Stromal cell of bone marrow (primary cell): ENCODE measurements at regions not wholly inside any gene's neighbourhood (a gene's known extent, or its start where the extent isn't known, plus 50 kb on each side); places are given as distances from the start of the nearest gene placed in this dataset.
"Not testable (repeated sequence)": the region's sequence is repeated elsewhere in the genome, so short reads cannot be mapped to it uniquely, and the experiment has no call there.

Experiments used
- DNase-seq: peaks from one replicate; pipeline ENCODE4 v3.0.0-alpha.2; 2012; ENCODE audit warnings: low read depth

DNA sequence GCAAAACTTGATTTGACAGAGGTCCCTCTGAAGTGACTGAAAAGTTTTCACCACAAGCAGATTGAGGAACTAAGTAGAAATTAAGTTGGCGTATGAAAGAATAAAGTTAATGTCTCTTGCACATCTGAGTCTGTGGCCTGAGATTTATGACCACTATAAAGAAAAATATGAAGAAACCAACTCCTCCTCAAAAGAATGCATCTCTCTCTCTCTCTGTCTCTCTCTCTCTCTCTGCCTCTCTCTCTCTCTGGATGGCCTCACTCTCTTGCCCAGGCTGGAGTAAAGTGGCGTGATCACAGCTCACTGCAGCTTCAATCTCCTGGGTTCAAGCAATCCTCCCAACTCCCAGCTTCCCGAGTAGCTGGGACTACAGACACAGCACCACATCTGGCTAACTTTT, 55.2 kb downstream of the RPL22L1 start:
- no peak for DNase-seq

DNA sequence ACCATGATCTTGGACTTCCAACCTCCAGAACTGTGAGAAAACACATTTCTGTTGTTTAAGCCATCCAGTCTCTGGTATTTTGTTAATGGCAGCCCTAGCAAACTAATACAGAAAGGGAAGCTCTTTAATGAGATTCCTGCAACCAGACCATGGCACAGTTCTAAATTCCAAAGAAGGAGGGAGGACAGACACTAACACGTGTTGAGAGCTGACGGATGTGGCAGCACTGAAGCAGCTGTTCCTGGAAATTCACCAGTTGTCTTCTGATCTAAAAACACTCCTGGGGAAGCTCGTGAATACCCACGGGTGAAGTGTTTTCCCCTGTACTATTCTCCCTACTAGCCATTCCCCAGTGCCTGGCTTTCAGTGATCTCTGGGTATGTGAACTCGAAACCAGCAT, 56.7 kb downstream of the RPL22L1 start:
- no peak for DNase-seq

DNA sequence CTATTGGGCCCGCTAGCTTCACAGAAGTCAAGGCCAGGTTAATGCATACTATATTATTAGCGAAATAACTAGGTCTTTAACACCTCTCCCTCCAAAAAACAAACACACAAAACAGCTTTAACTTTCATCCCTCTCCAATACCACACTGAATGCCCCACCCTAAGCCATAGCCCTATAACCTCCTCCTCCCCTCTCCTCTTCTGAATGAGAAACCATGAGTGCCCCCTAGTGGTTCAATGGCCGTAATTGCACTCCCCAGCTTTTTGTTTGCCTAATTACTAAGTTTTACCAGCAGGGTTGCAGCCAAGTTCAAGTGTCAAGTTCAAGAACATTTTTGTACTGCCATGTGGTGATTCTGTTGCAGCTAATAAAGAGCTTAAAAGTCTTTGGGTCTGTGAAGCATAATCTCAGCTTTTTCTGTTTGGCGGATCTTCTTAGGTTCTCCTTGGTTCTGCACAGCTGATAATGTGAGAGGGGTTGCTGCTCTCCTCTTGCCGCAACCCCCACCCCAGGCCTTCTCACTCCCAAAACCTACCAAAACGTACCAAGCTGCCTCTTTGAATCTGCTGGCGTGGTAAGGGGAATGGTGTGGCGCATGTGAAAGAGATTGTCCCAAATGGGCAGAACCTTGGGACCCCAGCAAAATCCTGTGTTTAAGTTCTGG, 57.9 kb downstream of the RPL22L1 start:
- peak; percentile 76 for DNase-seq

DNA sequence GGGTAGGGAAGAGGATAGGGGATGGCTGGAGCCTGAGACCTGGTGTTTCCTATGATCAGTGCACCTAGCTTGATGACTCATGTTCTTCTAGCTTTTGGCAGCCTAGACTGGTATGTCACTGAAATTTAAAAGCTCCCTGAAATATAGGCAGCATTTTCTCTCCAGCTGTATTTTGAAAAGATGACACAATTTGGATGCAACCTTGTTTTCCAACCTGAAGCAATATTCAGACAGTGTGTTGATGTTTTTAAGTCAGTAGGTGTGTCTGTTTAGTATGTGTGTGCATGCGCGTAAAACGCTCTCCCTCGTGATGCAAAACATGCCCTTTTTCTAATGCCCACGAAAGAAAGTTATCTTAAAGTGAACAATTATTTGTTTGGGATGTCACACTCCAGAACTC, 58.5 kb downstream of the RPL22L1 start:
- DNase-seq, result no peak

DNA sequence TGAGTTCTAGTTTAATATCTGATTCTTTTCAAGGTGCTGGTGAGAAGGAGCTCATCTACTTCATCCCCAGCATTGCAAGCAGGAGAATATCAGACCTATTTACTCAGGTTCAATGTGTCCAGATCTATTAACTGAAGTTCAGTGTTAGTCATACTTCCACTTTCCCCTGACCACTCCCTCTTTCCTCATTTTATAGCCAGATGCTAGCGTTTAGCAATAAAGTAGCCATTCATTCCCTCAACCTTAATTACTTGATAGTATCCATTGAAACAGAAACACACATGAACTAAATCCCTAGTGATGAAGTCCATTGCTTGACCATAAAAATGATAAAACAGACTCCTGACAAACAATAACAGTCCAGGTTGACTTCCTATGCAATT, 60.0 kb downstream of the RPL22L1 start:
- no peak for DNase-seq

DNA sequence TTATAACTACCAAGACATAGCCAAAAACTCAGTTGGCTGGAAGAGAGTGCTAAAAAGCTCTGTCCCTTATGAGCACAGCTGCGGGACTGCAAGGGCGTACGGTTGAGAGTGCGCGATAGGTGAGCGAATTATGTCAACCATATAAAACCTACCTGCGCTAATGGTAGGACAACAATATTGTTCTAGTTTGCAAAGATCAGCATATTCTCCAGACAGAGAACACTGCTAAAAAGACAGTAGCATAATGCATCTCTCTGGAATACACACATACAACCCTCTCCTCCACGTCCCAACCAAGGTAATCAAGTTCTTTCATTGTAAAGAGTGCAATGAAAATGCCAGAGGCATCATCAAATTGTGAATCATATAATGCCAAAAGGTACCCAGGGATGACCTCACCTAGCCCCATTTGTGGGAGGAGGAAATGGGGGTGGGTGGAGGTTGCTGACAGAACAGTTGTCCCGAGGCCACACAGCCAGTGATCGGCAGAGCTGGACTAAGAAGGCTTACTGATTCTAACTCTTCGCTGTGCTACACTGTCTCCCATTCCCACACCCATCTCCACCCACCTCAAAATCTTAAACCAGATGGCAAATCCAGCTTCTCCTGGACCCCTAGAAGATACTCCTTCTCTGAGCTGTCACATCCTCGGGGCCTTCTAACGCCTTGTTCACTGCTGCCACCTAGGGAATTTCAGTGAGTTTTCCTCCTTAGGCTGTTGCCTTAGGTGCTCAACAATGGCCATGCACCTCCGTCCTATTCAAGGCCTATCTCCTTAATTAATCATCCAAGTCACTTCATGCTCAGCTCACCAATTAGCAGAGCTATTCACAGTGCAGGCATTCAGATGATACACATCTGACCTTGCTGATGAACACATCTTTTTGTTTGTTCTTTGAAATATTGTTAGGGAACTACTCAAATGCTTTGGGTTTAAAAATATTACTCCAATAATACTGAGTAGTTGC, 60.7 kb downstream of the RPL22L1 start:
- DNase-seq, result peak; percentile 60

DNA sequence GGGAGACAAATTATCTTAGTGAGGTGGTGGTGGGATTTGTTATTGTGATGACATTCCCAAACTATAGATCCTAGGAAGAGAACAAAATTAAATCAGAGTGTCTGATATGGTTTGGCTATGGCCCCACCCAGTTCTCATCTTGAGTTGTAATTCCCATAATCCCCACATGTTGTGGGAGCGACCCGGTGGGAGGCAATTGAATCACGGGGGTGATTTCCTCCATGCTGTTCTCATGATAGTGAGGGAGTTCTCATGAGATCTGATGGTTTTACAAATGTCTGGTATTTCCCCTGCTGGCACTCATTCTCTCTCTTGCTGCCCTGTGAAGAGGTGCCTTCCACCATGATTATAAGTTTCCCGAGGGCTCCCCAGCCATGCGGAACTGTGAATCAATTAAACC, 62.0 kb downstream of the RPL22L1 start:
- DNase-seq, result no peak

DNA sequence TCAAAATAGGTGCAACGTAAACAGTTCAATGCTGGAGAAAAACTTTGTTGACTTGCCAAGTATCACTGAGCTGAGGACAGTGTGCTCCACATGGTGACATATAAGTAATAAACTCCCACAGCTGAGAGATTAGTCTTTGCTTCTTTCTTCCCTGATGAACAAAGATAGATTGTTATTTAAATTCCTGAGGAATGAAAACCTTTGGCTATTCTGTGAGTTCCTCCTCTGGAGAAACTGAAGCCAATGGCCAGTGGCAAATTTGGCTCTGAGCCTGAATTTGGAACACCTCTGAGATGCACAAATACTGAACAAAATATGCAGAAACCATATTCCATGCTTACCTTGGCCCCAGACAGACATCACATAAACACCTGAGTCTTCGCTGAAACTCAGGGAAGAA, 63.3 kb downstream of the RPL22L1 start:
- no peak for DNase-seq

DNA sequence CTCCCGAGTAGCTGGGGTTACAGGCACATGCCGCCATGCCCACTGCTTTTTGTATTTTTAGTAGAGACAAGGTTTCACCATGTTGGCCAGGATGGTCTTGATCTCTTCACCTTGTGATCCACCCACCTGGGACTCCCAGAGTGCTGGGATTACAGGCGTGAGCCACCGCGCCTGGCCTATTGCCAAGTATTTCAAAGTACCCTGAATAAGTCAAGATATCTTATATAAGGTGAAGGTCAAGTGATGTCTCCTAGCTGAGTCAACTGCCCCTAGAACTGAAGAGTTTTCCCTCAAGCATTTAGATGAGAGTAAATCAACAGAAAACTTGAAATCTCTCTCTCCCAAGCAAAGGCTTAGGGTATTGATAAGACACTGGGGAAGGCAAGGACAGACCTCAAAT, 63.9 kb downstream of the RPL22L1 start:
- DNase-seq, result no peak

DNA sequence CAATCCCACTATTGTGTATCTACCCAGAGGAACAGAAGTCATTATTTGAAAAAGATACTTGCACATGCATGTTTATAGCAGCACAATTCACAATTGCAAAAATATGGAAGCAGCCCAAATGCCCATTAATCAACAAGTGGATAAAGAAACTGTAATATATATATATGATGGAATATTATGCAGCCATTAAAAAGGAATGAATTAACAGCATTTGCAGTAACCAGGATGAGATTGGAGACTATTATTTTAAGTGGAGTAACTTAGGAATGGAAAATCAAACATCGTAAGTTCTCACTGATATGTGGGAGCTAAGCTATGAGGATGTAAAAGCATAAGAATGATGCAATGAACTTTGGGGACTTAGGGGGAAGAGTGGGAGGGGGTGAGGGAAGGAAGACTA, 64.7 kb downstream of the RPL22L1 start:
- DNase-seq, result not testable (repeated sequence)

DNA sequence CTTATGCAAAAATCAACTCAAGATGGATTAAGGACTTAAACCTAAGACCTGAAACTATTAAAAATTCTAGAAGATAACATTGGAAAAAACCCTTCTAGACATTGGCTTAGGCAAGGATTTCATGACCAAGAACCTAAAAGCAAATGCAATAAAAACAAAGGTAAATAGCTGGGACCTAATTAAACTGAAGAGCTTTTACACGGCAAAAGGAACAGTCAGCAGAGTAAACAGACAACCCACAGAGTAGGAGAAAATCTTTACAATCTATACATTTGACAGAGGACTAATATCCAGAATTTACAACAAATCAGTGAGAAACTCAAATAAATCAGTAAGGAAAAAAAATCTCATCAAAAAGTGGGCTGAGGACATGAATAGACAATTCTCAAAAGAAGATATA, 65.4 kb downstream of the RPL22L1 start:
- DNase-seq, result not testable (repeated sequence)

DNA sequence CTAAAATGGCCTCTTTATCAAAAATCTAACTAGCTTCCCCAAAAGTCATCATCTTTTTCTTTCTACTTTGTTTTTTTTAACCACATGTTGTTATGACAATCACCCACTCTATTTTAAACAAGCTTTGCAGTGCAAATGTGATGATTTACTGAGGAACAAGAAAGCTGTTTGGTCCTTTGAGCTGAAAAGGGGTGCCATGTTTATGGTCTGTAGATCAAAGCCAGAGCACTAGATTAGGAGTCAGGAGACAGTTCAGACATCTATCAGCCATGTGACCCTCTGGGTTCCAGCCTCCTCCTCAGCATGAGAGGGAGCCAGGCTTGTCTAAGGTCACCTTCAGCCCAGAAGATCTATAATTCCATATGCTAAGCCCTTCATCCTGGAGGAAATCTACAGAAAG, 65.9 kb downstream of the RPL22L1 start:
- no peak for DNase-seq

DNA sequence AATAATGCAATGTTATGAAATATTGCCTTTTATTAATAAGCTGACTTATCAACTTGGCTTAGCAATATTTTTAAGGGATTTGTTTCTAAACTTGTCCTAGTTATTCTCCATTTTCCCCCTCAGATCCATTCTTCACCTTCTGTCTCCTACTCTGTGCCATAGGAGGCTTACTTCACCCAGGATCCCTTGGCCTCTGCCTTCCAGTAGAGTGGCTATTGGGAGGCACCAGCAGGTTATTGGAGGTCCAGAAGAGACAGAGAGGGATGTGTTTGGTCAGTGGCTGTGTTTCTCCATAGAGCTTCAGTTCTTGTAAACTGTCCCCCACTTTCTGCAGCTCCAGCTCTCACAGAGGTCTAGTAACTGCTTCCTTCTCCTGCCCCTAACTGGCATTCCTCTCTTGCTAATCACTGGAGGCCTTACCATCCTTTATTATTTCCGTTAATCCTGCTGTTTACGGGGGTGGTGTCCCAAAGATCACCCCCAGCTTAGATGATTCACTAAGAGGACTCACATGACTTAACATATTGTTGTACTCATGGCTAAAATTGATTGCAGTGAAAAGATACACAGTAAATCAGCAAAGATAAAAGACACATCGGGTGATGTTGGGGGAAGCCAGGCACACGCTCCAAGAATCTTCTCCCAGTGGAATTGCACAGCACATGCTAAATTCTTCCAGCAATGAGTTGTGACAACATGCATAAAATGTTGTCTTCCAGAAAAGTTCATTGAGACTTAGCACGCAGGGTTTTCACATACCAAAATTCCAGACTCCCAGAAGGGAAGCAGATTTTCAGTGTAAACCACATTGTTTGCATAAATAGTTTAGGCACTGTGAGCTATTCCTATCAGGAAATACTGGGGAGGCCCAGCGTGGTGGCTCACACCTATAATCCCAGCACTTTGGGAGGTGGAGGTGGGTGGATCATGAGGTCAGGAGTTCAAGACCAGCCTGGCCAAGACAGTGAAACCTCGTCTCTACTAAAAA, 67.5 kb downstream of the RPL22L1 start:
- peak; percentile 94 for DNase-seq

DNA sequence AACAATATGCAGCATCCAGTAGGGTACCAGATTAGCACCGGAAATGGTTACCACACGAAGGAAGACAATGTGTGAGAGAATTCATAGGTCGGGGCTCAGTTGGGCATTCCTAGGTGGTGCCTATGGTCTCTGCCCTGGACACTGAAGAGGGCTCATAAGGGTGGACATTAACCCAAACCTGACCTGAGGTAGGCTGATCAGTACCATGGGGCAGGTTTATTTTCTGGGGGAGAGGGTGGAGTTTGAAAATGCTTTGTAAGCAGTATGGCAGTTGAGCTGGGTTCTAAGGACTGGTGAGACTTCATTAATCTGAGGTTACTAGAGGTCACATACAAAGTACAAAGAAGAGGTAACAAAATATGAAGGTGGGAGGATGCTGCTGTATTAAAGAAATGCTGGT, 68.4 kb downstream of the RPL22L1 start:
- DNase-seq, result no peak

DNA sequence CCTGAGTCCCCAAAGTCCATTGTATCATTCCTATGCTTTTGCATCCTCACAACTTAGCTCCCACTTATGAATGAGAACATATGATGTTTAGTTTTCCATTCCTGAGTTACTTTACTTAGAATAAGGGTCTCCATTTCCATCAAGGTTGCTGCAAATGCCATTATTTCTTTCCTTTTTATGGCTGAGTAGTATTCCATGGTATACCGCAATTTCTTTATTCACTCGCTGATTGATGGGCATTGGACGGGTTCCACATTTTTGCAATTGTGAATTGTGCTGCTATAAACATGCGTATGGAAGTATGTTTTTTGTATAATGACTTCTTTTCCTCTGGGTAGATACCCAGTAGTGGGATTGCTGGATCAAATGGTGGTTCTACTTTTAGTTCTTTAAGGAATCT, 69.7 kb downstream of the RPL22L1 start:
- DNase-seq, result not testable (repeated sequence)

DNA sequence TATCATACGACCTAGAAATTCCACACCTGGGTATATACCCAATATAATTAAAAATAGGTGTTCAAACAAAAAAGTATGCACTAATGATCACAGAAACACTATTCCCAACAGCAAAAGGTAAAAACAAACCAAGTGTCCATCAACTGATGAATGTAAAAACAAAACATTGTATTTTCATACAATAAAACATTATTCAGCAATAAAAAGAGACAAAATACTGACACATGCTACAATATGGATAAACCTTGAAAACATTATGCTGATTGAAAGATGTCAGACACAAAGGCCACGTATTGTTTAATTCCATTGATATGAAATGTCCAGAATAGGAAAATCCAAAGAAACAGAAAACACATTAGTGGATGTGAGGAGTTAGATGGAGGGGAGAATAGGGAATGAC, 71.0 kb downstream of the RPL22L1 start:
- no peak for DNase-seq

DNA sequence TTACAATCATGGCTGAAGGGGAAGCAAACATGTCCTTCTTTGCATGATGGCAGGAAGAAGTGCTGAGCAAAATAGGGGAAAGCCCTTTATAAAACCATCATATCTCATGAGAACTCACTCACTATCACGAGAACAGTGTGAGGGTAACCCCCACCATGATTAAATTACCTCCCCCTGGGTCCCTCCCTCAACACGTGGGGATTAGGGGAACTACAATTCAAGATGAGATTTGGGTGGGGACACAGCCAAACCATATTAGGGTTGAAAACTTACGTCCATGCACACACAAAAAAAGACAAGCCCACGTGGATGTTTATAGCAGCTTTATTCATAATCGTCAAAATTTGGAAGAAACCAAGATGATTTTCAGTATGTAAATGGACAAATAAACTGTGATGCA, 72.3 kb downstream of the RPL22L1 start:
- no peak for DNase-seq

DNA sequence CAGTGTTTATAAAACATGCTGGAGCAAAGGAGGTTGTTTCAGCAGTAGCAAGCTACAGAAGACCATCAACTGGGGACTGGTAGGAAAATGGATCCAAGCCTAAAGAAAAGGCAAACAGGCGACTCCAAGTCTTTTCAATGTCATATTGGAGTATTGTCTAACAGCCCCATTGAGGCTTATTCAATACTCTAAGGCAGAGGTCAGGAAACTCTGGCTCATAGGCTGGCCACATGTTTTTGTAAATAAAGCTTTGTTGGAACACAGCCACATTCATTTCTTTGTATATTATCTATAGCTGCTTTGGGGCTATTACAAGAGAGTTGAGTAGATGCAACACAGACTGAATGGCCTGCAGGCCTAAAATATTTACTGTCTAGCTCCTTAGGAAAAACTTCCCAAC, 77.5 kb downstream of the RPL22L1 start:
- DNase-seq, result no peak

DNA sequence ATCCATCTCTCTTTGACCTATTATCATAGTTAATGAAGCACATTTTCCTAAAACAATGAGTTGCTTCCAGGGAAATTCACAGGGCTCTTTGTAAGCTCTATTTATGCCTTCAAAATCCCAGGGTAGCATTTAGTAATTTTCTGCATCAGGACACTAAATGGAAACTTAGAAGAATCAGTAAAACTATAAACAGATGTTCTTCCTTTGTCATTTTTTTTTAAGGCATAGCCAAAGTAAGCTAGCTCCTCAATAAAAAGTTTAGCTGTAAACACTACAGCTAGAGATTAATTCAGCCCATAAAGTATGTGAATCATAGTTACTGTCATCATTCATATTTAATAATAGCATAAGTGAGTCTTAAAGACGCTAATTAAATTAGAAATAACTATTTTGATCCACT, 79.3 kb downstream of the RPL22L1 start:
- no peak for DNase-seq

DNA sequence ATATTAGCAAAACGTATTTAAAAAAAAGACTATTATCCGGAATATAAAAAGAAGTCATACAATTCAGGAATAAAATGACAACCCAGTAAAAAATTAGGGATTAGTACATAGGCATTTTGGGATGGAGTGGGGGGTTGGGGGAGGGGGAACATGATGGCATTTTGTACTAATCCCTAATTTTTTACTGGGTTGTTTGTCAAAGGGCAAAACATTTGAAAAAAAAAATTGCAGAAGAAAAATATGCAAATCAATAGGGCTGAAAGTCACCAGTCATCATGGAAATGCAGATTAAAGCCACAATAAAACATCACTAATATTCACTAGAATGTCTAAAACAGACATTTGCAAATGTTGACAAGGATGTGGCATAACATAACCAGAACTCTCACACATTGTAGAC, 82.5 kb downstream of the RPL22L1 start:
- no peak for DNase-seq

DNA sequence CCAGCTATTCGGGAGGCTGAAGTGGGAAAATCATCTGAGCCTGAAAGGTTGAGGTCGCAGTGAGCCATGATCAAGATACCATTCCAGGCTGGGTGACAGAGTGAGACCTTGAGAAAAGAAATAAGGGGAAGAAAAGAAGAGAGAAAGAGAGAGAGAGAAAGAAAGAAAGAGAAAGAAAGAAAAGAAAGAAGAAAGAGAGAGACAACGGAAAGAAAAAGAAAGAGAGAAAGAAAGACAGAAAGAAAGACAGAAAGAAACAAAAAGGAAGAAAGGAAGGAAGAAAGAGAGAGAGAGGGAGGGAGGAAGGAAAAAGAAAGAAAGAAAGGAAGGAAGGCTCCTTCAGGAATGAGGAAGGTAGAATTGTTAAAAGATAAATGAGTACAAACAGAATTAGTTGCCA, 84.5 kb downstream of the RPL22L1 start:
- no peak for DNase-seq

DNA sequence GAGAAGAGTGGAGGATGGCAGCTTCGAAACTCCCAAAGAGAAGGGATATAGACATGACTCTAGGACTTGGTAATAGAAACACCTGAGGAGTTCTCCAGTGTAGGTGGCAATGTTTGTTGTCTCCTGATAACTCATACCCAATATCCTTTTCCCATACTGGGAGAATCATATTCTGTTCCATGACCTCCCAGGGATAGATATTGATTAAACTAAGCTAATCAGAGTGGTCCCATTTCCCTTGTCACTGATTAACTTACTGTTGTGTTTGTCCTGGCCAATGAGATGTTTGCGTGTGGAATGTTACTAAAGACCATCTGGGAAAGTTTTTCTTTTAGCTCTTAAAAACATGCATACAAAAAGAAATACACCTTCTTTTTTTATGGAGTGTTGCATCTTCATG, 85.6 kb downstream of the RPL22L1 start:
- no peak for DNase-seq
